ENCODE measurements at regions not wholly inside any gene's neighbourhood (a gene's known extent, or its start where the extent isn't known, plus 50 kb on each side); places are given as distances from the start of the nearest gene placed in this dataset.
"Not testable (repeated sequence)": the region's sequence is repeated elsewhere in the genome, so short reads cannot be mapped to it uniquely, and the experiment has no call there.

DNA sequence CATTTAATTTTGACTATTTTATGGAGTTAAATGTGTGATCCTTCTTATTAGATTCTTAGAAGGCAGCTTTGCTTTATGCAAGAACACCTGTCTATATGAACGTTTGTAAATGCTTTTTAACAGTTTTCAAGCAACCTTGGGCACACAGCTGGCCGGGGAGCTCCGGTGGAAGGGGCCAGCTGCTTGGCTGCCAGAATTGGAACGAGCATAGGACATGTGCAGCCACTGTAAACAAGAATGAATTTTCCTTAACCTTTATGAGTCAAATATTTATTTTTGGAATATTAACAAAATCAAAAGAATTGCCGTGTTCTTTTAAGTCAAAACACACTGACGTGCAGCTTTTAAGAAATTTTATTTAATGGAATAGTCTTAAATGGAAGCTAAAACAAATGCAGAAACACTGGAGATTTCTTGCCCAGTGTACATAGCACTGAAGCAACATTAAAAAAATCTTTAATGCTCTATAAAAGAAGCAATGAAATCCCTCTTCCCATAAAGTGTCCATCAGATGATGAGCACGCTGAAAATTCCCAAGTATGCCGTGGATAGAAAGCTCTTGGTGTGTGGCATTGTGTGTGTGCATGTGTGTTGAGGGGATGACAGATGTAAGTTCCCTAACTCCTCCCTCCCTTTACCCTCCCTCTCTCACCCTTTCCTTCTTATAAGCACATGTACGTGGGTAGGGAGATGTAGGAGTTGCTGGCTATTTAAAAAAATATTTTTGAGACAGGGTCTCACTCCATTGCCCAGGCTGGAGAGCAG is 208.9 kb upstream of the EXOC2 start:
- H3K4me3 ChIP-seq (ENCODE audit: low read length): no peak overlapping the region
- no peak overlapping the region for H2AFZ ChIP-seq (ENCODE audit: low read depth, low read length)
- no peaks in the 10 kb centered on the region for H3K9me3 ChIP-seq (ENCODE audit: low read length)
- no peaks in the 10 kb centered on the region for H3K36me3 ChIP-seq (ENCODE audit: insufficient read depth, low read length)
- H3K27me3 ChIP-seq (ENCODE audit: insufficient read depth, low read length): no peaks in the 10 kb centered on the region
- H3K4me1 ChIP-seq (ENCODE audit: insufficient read depth, low read length): peaks cover 5% of the 10 kb centered on the region

DNA sequence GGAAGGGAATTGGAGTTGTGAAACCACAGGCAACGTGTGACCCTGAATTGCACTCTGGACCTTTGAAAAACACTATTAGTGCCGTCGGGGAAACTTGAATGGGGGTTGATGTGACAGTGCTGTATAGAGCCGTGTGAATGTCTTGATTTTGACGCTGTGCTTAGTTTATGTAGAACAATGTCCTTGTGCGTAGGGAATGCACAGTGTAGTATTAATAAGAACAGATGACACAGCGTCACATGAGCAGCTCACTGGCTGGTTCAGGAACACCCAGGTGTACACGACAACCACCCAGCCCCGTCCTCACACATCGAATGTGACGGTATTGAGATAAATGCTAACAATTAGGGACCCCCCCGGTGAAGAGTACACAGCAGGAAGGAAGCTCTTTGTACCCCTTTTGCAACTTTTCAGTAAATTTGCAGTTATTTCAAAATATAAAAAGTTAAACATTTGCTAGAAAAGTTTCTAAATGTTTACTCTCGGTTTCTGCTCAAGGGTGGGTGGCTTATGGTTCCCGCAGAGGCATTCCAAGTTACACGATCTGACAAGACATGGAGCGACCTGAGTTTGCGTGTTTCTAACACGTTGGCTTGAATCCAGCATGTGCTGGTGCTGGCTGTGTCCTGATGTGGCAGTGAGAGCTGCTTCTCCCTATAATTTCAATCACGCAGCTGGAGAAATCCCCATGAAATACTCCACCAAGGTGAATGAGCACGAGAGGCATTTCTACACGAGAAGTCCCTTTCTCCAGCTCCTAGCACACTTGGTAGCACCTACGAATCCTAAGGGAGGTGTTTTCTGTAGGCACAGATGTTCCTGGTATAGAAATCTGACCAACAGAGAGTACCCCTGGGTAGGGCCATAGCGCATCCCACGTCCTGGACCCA is 208.0 kb upstream of the EXOC2 start:
- Histone ChIP-seq H3K4me1 (ENCODE audit: insufficient read depth, low read length) (no peaks in the 10 kb centered on the region), H3K9me3 (ENCODE audit: low read length) (no peaks in the 10 kb centered on the region), H3K36me3 (ENCODE audit: insufficient read depth, low read length) (no peaks in the 10 kb centered on the region), H3K4me3 (ENCODE audit: low read length) (no peak overlapping the region), H3K27me3 (ENCODE audit: insufficient read depth, low read length) (no peaks in the 10 kb centered on the region), H2AFZ (ENCODE audit: low read depth, low read length) (no peak overlapping the region)

DNA sequence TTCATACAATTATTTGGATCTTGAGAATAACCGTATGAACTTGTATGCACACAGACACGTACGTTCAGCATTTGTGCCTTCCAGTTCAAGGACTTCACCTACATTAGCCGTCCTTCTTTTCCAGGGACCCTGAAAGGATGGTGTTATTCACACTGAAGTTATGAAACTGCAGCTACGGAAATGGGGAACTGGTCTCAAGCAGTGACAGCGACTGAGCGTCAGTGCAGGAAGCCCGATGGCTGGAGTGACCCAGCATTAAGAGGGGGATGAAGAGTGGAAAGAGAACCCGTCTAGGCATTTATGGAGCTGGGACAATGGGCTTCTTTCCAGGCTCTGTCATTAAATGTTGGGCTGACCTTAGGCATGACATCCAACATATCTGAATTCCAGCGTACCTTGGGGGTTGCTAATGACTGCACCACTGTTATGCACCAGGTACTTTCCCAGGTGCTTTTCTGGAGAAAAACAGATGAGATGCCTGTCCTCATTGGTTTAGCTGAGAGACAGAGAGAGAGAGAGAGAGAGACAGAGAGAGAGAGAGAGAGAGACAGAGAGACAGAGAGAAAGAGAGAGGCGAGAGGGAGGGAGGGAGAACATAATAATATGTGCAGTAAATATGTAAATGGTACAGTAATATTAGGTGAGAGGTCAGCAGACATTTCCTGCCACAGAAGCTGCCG is 204.7 kb upstream of the EXOC2 start:
- Histone ChIP-seq H3K4me1 (ENCODE audit: insufficient read depth, low read length) (no peaks in the 10 kb centered on the region), H2AFZ (ENCODE audit: low read depth, low read length) (no peak overlapping the region), H3K27me3 (ENCODE audit: insufficient read depth, low read length) (no peaks in the 10 kb centered on the region), H3K9me3 (ENCODE audit: low read length) (no peaks in the 10 kb centered on the region), H3K36me3 (ENCODE audit: insufficient read depth, low read length) (no peaks in the 10 kb centered on the region), H3K4me3 (ENCODE audit: low read length) (no peak overlapping the region)

GRCh38 chr6:894274-894673 is 201.3 kb upstream of the EXOC2 start:
- Histone ChIP-seq H3K4me1 (ENCODE audit: insufficient read depth, low read length) (no peaks in the 10 kb centered on the region), H3K27me3 (ENCODE audit: insufficient read depth, low read length) (no peaks in the 10 kb centered on the region), H2AFZ (ENCODE audit: low read depth, low read length) (no peak overlapping the region), H3K36me3 (ENCODE audit: insufficient read depth, low read length) (no peaks in the 10 kb centered on the region), H3K4me3 (ENCODE audit: low read length) (no peak overlapping the region), H3K9me3 (ENCODE audit: low read length) (no peaks in the 10 kb centered on the region)

DNA sequence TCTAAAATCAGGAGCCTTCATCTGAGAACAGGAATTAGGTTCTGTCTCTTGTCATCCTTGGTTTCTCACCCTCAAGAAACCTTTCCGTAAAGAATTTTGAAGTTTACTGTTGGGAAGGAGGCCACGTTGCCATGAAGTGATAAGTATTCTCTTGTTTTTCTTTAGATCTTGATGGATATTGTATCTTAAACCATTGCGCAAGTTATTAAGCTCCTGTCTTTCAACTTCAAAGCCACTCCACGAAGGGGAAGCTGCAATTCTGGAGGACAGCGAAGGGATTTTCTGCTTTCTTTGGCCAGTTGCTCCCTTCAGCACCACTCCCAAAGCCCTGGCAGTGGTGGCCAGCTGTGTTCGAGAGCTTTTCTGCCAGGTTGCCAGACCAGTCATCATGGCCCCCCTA is 198.1 kb upstream of the EXOC2 start:
- Histone ChIP-seq H3K4me1 (ENCODE audit: insufficient read depth, low read length) (no peaks in the 10 kb centered on the region), H2AFZ (ENCODE audit: low read depth, low read length) (no peak overlapping the region), H3K36me3 (ENCODE audit: insufficient read depth, low read length) (no peaks in the 10 kb centered on the region), H3K9me3 (ENCODE audit: low read length) (no peaks in the 10 kb centered on the region), H3K27me3 (ENCODE audit: insufficient read depth, low read length) (no peaks in the 10 kb centered on the region), H3K4me3 (ENCODE audit: low read length) (no peak overlapping the region)

DNA sequence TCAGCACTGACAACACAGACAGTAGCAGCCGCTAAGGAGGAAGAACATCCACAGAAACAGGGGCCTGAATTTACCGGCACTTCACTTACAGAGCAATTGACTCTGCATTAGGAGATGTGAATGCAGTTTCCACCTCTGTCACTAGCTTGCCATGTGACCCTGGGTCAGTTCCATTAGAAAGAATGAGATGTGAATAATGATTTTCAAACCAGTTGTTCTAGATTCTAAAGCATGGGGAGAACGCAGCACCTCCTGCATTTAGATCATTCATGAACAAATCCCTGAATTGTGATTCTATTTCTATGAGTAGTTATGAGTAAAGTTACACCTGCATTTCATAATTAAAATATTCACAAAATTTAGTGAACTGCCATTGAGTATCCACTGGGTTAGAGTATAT is 197.3 kb upstream of the EXOC2 start:
- no peak overlapping the region for H2AFZ ChIP-seq (ENCODE audit: low read depth, low read length)
- no peaks in the 10 kb centered on the region for H3K27me3 ChIP-seq (ENCODE audit: insufficient read depth, low read length)
- no peak overlapping the region for H3K4me3 ChIP-seq (ENCODE audit: low read length)
- H3K4me1 ChIP-seq (ENCODE audit: insufficient read depth, low read length): no peaks in the 10 kb centered on the region
- no peaks in the 10 kb centered on the region for H3K9me3 ChIP-seq (ENCODE audit: low read length)
- H3K36me3 ChIP-seq (ENCODE audit: insufficient read depth, low read length): no peaks in the 10 kb centered on the region

- Histone ChIP-seq H3K9me3 (ENCODE audit: low read length) (no peaks in the 10 kb centered on the region), H3K4me1 (ENCODE audit: insufficient read depth, low read length) (no peaks in the 10 kb centered on the region), H3K4me3 (ENCODE audit: low read length) (no peak overlapping the region), H3K36me3 (ENCODE audit: insufficient read depth, low read length) (no peaks in the 10 kb centered on the region), H2AFZ (ENCODE audit: low read depth, low read length) (no peak overlapping the region), H3K27me3 (ENCODE audit: insufficient read depth, low read length) (no peaks in the 10 kb centered on the region)
These were observed 194.8 kb upstream of the EXOC2 start for GRCh38 chr6:887583-888235.

GRCh38 chr6:886116-886515 is 193.2 kb upstream of the EXOC2 start:
- not testable (repeated sequence) for H2AFZ ChIP-seq (ENCODE audit: low read depth, low read length); H3K36me3 ChIP-seq (ENCODE audit: insufficient read depth, low read length)

GRCh38 chr6:885051-885590 is 192.2 kb upstream of the EXOC2 start:
- Histone ChIP-seq H3K27me3 (ENCODE audit: insufficient read depth, low read length) (no peaks in the 10 kb centered on the region), H3K4me1 (ENCODE audit: insufficient read depth, low read length) (no peaks in the 10 kb centered on the region), H2AFZ (ENCODE audit: low read depth, low read length) (no peak overlapping the region), H3K4me3 (ENCODE audit: low read length) (no peak overlapping the region), H3K36me3 (ENCODE audit: insufficient read depth, low read length) (no peaks in the 10 kb centered on the region), H3K9me3 (ENCODE audit: low read length) (no peaks in the 10 kb centered on the region)

More at GRCh38 chr6:886116-886515, 193.2 kb upstream of the EXOC2 start:
- not testable (repeated sequence) for H3K4me1 ChIP-seq (ENCODE audit: insufficient read depth, low read length); H3K4me3 ChIP-seq (ENCODE audit: low read length); H3K27me3 ChIP-seq (ENCODE audit: insufficient read depth, low read length); H3K9me3 ChIP-seq (ENCODE audit: low read length)

- Histone ChIP-seq H3K4me3 (ENCODE audit: low read length) (no peak overlapping the region), H3K4me1 (ENCODE audit: insufficient read depth, low read length) (no peaks in the 10 kb centered on the region), H3K36me3 (ENCODE audit: insufficient read depth, low read length) (no peaks in the 10 kb centered on the region), H3K27me3 (ENCODE audit: insufficient read depth, low read length) (no peaks in the 10 kb centered on the region), H2AFZ (ENCODE audit: low read depth, low read length) (no peak overlapping the region), H3K9me3 (ENCODE audit: low read length) (no peaks in the 10 kb centered on the region)
These were observed 191.6 kb upstream of the EXOC2 start for GRCh38 chr6:884570-884969.

DNA sequence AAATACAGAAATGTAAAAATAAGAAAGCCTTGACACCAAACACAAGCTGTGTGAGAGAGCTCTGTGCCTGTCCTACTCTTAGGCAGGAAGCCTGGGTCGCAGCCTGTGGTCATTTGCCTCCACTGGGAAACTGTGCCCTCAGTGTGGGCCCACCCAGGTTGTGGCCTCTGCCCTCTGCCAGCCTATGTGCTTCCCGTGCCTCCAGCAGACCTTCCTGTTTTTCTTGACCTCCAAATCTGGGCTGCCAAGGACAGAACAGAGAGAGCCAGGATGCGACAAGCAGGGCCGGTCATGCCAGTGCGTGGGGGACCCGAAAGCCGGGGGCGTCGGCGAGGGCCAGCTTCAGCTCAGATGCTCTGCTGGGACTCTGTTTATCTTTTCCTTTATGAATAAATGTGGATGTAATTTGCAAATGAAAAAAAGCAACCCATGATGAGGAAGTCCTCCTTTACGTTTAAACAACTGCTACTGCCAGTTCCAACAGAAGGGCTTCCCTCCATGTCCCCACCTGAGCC is 189.2 kb upstream of the EXOC2 start:
- Histone ChIP-seq H3K4me1 (ENCODE audit: insufficient read depth, low read length) (no peaks in the 10 kb centered on the region), H3K9me3 (ENCODE audit: low read length) (no peaks in the 10 kb centered on the region), H2AFZ (ENCODE audit: low read depth, low read length) (no peak overlapping the region), H3K27me3 (ENCODE audit: insufficient read depth, low read length) (no peaks in the 10 kb centered on the region), H3K4me3 (ENCODE audit: low read length) (no peak overlapping the region), H3K36me3 (ENCODE audit: insufficient read depth, low read length) (no peaks in the 10 kb centered on the region)

GRCh38 chr6:878179-878578 is 185.2 kb upstream of the EXOC2 start:
- Histone ChIP-seq H3K27me3 (ENCODE audit: insufficient read depth, low read length) (no peaks in the 10 kb centered on the region), H3K36me3 (ENCODE audit: insufficient read depth, low read length) (no peaks in the 10 kb centered on the region), H3K9me3 (ENCODE audit: low read length) (no peaks in the 10 kb centered on the region), H3K4me1 (ENCODE audit: insufficient read depth, low read length) (no peaks in the 10 kb centered on the region), H2AFZ (ENCODE audit: low read depth, low read length) (no peak overlapping the region), H3K4me3 (ENCODE audit: low read length) (no peak overlapping the region)

Measured in neuron (in vitro differentiated cells).